SK-N-MC (cell line): ENCODE measurements at regions not wholly inside any gene's neighbourhood (a gene's known extent, or its start where the extent isn't known, plus 50 kb on each side); places are given as distances from the start of the nearest gene placed in this dataset.

Experiments
- EZH2 ChIP-seq: fragments of 200-600 bp; sonication (generic); IDR thresholded peaks from one replicate; pipeline ENCODE4 v1.6.1; 2017; ENCODE audit warnings: antibody characterized with exemption
- FOXP2 ChIP-seq: optimal IDR thresholded peaks from 2 replicates; pipeline ENCODE3; 2011; ENCODE audit warnings: mild to moderate bottlenecking, moderate library complexity; ENCODE audit not compliant: insufficient read depth; ENCODE audit errors: extremely low read length, control extremely low read depth
- POLR2AphosphoS5 ChIP-seq: IDR thresholded peaks from 2 replicates; pipeline ENCODE4 v1.6.1; 2012; ENCODE audit warnings: mild to moderate bottlenecking, low read depth, low read length, borderline replicate concordance

DNA sequence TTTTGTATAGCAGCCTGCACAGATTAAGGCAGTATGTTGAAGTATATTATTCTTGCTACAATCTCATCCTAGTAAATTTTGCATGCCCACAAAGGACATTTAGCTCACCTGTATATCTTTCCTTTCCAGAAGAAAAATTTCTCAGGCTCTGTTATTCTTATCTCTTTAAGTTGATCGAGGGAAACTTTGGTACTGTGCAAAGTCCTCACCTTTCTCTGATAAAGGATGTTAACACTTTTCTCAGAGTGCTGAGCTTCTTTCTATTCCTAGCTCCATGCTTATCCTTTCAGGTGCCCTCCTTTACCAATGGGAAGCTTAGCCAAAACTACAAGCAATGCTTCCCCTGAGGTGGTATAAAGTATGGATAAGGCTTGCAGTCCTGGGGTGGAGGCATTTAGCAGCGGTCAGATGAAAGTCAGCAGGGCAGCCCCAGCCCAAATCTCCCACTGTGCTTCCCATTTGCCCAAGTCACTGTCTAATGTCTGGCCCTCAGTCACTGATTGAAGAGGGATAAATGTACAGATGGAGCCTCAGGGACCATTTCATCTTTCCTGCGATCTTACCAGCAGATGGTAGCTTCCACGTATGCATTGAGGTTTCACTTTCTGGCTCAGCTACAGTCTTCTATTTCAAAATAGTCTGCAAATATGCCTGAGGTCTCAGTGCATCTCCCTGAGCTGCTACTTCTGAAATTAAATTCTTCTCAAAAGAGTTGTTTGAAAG, 127.8 kb upstream of the P2RY1 start:
- TF ChIP-seq EZH2, result no peak
- TF ChIP-seq POLR2AphosphoS5, result no peak
- no peak for TF ChIP-seq FOXP2
